Natural killer cell (primary cell): ENCODE measurements at regions not wholly inside any gene's neighbourhood (a gene's known extent, or its start where the extent isn't known, plus 50 kb on each side); places are given as distances from the start of the nearest gene placed in this dataset.

Experiments used
- ATAC-seq, 3 donors: fragments of 150-1000 bp in 2 of 3; fragments of 200-7000 bp in 1 of 3; cut with Tn5 transposase; 1 replicate in 1 of 3; 2 replicates in 2 of 3; pipeline ENCODE4 v1.10.0; 2021; ENCODE audit warnings: mild to moderate bottlenecking in 2 of 3, moderate library complexity in 2 of 3
- DNase-seq, 2 donors: peaks; one replicate each; pipeline versions ENCODE4 v3.0.0 to v3.0.0-alpha.2; 2013 to 2021; ENCODE audit warnings: mixed read lengths in 1 of 2
- H3K27ac ChIP-seq: one replicate; pipeline ENCODE4 v1.5.1; 2013; ENCODE audit warnings: mild to moderate bottlenecking, low read length
- H3K27me3 ChIP-seq: one replicate; pipeline ENCODE4 v1.6.1; 2013; ENCODE audit warnings: low read length; ENCODE audit not compliant: control insufficient read depth, insufficient read depth
- H3K36me3 ChIP-seq: one replicate; pipeline ENCODE4 v1.6.1; 2013; ENCODE audit warnings: low read length; ENCODE audit not compliant: control insufficient read depth, insufficient read depth
- H3K4me1 ChIP-seq: one replicate; pipeline ENCODE4 v1.6.1; 2013; ENCODE audit warnings: low read length; ENCODE audit not compliant: control insufficient read depth, insufficient read depth
- H3K4me3 ChIP-seq: one replicate; pipeline ENCODE4 v1.5.1; 2013; ENCODE audit warnings: low read length
- H3K9me3 ChIP-seq: one replicate; pipeline ENCODE4 v1.6.1; 2013; ENCODE audit warnings: low read length; ENCODE audit not compliant: control insufficient read depth, insufficient read depth
- H3K27ac Mint-ChIP-seq, 2 donors: one replicate each; pipeline ENCODE4 v1.8.0; 2022; ENCODE audit warnings: mild to moderate bottlenecking in 2 of 2, mixed read lengths in 2 of 2, moderate library complexity in 1 of 2
- H3K27me3 Mint-ChIP-seq, 2 donors: one replicate each; pipeline ENCODE4 v1.8.0; 2022; ENCODE audit warnings: low read depth in 2 of 2, mixed read lengths in 2 of 2
- H3K36me3 Mint-ChIP-seq: one replicate; pipeline ENCODE4 v1.8.0; 2022; ENCODE audit warnings: mixed read lengths
- H3K4me1 Mint-ChIP-seq, 2 donors: one replicate each; pipeline ENCODE4 v1.8.0; 2022; ENCODE audit warnings: mixed read lengths in 2 of 2
- H3K4me3 Mint-ChIP-seq: one replicate; pipeline ENCODE4 v1.8.0; 2022; ENCODE audit warnings: mild to moderate bottlenecking, moderate library complexity, mixed read lengths
- H3K9me3 Mint-ChIP-seq, 2 donors: one replicate each; pipeline ENCODE4 v1.8.0; 2022; ENCODE audit warnings: mixed read lengths in 2 of 2
- CTCF ChIP-seq: fragments of 200-600 bp; IDR thresholded peaks from one replicate; pipeline ENCODE4 v1.8.0; 2022; ENCODE audit warnings: antibody characterized with exemption
- WGBS: methylation state at CpG from one replicate; pipeline ENCODE4 v1.1.7; 2013; ENCODE audit warnings: missing lambda C conversion rate; ENCODE audit not compliant: insufficient coverage; 5-methylcytosine and 5-hydroxymethylcytosine counted together
- intact Hi-C: fragments of 100-400 bp; cut with micrococcal nuclease; formaldehyde crosslinking; loops from one replicate; pipeline ENCODE4 v1.14.2; 2022

DNA sequence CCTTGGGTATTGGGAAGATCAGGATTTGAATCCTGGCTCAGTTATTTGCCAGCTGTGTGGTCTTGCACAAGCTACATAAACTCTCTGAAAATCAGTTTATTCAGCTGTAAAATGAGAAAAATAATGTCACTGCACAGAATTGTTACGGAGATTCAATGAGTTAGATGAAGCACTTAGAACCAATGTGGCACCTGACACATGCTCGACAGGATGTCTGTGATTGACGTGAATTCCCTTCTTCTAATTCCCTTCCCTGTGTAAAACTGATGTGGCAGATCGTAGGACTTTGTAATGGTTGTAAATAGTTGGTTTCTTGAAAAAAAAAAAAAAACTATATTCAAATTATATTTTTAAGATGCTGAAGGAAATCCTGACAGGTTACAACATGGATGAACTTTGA lies 249.9 kb upstream of the MKLN1 start:
- peaks cover 7% of the 10 kb centered on the region for H3K36me3 ChIP-seq
- no peaks in the 10 kb centered on the region for H3K9me3 ChIP-seq
- H3K27ac ChIP-seq, result no peak overlapping the region
- 100% methylated on average over 2 of the region's 4 CpGs for WGBS
- H3K4me3 ChIP-seq, result no peak overlapping the region
- no peaks in the 10 kb centered on the region for H3K27me3 Mint-ChIP-seq
- H3K9me3 Mint-ChIP-seq, result no peaks in the 10 kb centered on the region
- no peak overlapping the region for H3K27ac Mint-ChIP-seq
- peaks cover 10 to 51% of the 10 kb centered on the region in 2 donors for H3K4me1 Mint-ChIP-seq
- ATAC-seq (no peak), DNase-seq (no peak)
- H3K27me3 ChIP-seq, result no peaks in the 10 kb centered on the region
- intact Hi-C loops, result loop anchor here (10.0 kb wide), 1 partner anchor 347 kb away; no protein-coding TSS in a partner anchor
- peaks cover 1% of the 10 kb centered on the region for H3K4me1 ChIP-seq
- H3K4me3 Mint-ChIP-seq, result no peak overlapping the region
- TF ChIP-seq CTCF, result no peak
- no peaks in the 10 kb centered on the region for H3K36me3 Mint-ChIP-seq

DNA sequence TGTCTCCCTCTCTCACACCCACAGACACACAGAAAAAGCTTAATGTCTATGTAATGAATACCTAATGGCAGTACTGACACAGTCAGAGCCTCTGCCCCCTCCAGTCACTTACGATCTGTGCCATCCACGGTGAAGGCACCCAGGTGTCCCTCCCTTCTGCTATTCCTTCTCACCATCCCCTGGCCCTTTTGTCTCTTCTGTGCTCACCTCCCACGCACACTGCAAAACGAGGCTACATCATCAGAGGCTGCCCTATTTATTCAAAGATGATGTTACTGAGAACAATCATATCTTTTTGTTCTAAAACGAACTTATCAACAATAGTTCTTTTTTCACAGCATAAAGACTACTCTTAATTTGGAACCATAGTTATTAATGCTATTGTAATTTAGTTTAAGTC lies 246.9 kb upstream of the MKLN1 start:
- Histone ChIP-seq H3K27me3 (no peaks in the 10 kb centered on the region), H3K4me1 (no peaks in the 10 kb centered on the region), H3K36me3 (no peaks in the 10 kb centered on the region), H3K4me3 (no peak overlapping the region), H3K9me3 (no peaks in the 10 kb centered on the region), H3K27ac (no peak overlapping the region)
- no peak for TF ChIP-seq CTCF
- H3K27me3 Mint-ChIP-seq, result no peaks in the 10 kb centered on the region
- ATAC-seq (peak in 1 of 3 donors; percentile 7), DNase-seq (no peak)
- H3K4me1 Mint-ChIP-seq, result peaks cover 38 to 43% of the 10 kb centered on the region in 2 donors
- 87% methylated on average over 4 of the region's 5 CpGs for WGBS
- H3K9me3 Mint-ChIP-seq, result no peaks in the 10 kb centered on the region
- no peaks in the 10 kb centered on the region for H3K36me3 Mint-ChIP-seq
- H3K27ac Mint-ChIP-seq, result no peak overlapping the region
- no peak overlapping the region for H3K4me3 Mint-ChIP-seq
- intact Hi-C loops, result no loop called here

- 100% methylated on average over 1 of the region's 1 CpG for WGBS
- no peak for ATAC-seq
Observed at GRCh38 chr7:131081308-131081707, 246.4 kb upstream of the MKLN1 start.

More at GRCh38 chr7:131081308-131081707, 246.4 kb upstream of the MKLN1 start:
- Mint-ChIP-seq H3K27me3 (no peaks in the 10 kb centered on the region), H3K27ac (no peak overlapping the region), H3K9me3 (no peaks in the 10 kb centered on the region), H3K36me3 (no peaks in the 10 kb centered on the region), H3K4me3 (no peak overlapping the region), H3K4me1 (peaks cover 38 to 39% of the 10 kb centered on the region in 2 donors)
- H3K36me3 ChIP-seq, result no peaks in the 10 kb centered on the region
- H3K27me3 ChIP-seq, result no peaks in the 10 kb centered on the region
- no peak overlapping the region for H3K4me3 ChIP-seq
- TF ChIP-seq CTCF, result no peak
- H3K27ac ChIP-seq, result no peak overlapping the region
- no peaks in the 10 kb centered on the region for H3K4me1 ChIP-seq
- no peak for DNase-seq
- no peaks in the 10 kb centered on the region for H3K9me3 ChIP-seq
- intact Hi-C loops, result no loop called here
